GM13977 (cell line): ENCODE measurements at regions not wholly inside any gene's neighbourhood (a gene's known extent, or its start where the extent isn't known, plus 50 kb on each side); places are given as distances from the start of the nearest gene placed in this dataset.

Experiments used
- DNase-seq: peaks from one replicate; pipeline ENCODE4 v3.0.0; 2012; ENCODE audit warnings: low spot score
- in situ Hi-C: fragments of 300-500 bp; cut with MboI; formaldehyde crosslinking; loops from one replicate; pipeline ENCODE4 v1.12.0; 2022; ENCODE audit warnings: low sequenced_read_pairs, low pct_unique_long_range_greater_than_20kb, mixed read lengths, inconsistent platforms; ENCODE audit not compliant: unreplicated experiment
- TF ChIP-seq, protein P1 (sequence below): IDR thresholded peaks from 2 replicates; pipeline ENCODE4 v1.5.1; 2012; ENCODE audit warnings: mild to moderate bottlenecking, control low read depth; ENCODE audit not compliant: insufficient read depth; ENCODE audit errors: extremely low read depth, missing control alignments

DNA sequence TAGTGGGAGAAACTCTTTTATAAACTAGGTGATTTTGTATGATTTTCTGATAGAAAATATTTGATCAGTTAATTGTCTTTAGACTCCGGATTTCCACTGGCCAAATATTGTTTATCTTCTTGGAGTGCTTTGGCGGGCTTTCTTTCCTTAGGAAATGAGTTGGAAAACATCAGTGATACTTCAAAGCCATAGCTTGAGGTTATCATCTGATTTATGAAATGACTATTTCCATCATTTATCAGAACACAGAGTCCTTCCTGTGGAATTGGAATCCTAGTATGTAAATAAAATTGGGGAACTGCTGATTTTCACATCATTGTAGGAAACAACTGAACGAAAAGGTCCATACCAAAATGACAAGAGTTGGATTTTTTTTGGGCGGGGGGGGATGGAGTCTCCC lies 186.0 kb upstream of the DCN start:
- no peak for DNase-seq
- TF ChIP-seq, protein P1, sequence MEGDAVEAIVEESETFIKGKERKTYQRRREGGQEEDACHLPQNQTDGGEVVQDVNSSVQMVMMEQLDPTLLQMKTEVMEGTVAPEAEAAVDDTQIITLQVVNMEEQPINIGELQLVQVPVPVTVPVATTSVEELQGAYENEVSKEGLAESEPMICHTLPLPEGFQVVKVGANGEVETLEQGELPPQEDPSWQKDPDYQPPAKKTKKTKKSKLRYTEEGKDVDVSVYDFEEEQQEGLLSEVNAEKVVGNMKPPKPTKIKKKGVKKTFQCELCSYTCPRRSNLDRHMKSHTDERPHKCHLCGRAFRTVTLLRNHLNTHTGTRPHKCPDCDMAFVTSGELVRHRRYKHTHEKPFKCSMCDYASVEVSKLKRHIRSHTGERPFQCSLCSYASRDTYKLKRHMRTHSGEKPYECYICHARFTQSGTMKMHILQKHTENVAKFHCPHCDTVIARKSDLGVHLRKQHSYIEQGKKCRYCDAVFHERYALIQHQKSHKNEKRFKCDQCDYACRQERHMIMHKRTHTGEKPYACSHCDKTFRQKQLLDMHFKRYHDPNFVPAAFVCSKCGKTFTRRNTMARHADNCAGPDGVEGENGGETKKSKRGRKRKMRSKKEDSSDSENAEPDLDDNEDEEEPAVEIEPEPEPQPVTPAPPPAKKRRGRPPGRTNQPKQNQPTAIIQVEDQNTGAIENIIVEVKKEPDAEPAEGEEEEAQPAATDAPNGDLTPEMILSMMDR: no peak
- in situ Hi-C loops: no loop called here

DNA sequence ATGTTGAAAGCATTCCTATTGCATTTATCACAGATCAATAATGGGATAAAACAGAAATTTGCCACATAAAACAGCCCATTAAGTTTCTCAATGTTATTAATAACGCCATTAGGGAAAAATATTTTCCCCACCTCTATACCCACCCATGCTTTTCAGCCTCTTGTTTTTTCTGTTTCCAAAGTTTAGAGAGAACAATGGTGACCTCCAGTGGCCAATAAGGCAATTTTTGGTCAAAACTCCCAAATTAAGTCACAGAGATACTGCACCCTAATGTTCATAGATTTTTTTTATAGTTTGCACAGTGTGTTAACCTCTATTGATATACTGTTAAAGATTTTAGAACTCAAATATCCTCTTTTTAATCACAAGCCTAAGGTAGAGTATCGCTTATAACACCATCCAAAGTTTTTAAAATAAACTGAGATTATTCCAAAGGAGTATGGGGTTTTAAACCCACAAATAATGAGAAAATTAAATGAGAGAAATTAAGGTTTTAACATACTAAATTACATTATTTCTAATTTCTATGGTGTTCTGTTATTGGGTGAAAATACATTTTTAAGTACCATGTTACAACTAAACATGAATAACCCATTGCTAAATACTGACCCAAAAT lies 184.7 kb upstream of the DCN start:
- TF ChIP-seq, protein P1: peak; percentile 51
- in situ Hi-C loops: no loop called here

GRCh38 chr12:91364471-91365184 lies 182.0 kb upstream of the DCN start:
- TF ChIP-seq, protein P1: no peak
- in situ Hi-C loops: no loop called here
- DNase-seq: no peak

More for the DNA sequence above, 184.7 kb upstream of the DCN start:
- DNase-seq: peak; percentile 2

- peak; percentile 12 for DNase-seq
- in situ Hi-C loops: no loop called here
- TF ChIP-seq, protein P1: peak; percentile 52
Observed at GRCh38 chr12:91361864-91362263, 179.2 kb upstream of the DCN start.

GRCh38 chr12:91357381-91357780 lies 174.8 kb upstream of the DCN start:
- no peak for DNase-seq
- in situ Hi-C loops: no loop called here
- TF ChIP-seq, protein P1: no peak

DNA sequence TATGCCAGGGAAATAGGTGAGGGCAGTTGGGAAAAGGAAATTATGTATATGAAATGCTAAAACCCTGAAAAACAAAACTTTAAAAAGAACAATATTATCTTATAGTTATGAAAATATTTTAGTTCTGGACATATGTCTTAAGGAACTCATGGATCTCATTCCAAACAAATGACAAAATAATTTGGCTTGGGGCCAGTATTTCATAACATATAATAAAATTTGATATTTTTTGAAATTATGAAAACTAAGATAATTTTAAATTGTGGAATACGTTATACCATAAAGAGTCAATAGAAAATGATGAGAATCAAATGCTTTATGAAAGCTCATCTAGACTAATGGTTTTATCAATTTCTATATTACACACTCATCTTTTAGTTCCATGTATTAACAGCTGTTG lies 173.8 kb upstream of the DCN start:
- TF ChIP-seq, protein P1: no peak
- in situ Hi-C loops: no loop called here
- DNase-seq: no peak
